ENCODE measurements at regions not wholly inside any gene's neighbourhood (a gene's known extent, or its start where the extent isn't known, plus 50 kb on each side); places are given as distances from the start of the nearest gene placed in this dataset.

GRCh38 chr6:153275997-153276396, 144.9 kb upstream of the RGS17 start:
- Histone ChIP-seq H2BK5ac (ENCODE audit: insufficient read length, low read length) (no peak overlapping the region), H3K23ac (ENCODE audit: insufficient read length, low read depth, low read length) (no peak overlapping the region), H3K18ac (ENCODE audit: insufficient read length, low read depth, low read length) (no peak overlapping the region), H4K91ac (ENCODE audit: insufficient read length, low read depth, low read length) (no peak overlapping the region), H4K5ac (ENCODE audit: insufficient read length, low read depth, low read length) (no peak overlapping the region), H3T11ph (ENCODE audit: low read length) (no peak overlapping the region), H2BK12ac (ENCODE audit: insufficient read length, low read depth, low read length) (no peak overlapping the region), H3K9me3 (ENCODE audit: control insufficient read depth, low read depth, low read length) (no peaks in the 10 kb centered on the region), H2BK120ac (ENCODE audit: low read depth, low read length, poor library complexity, severe bottlenecking) (no peak overlapping the region), H3K79me2 (ENCODE audit: insufficient read depth, low read length) (no peaks in the 10 kb centered on the region), H3K9ac (ENCODE audit: extremely low read depth, insufficient read length, low read length) (no peak overlapping the region), H2BK15ac (ENCODE audit: low read depth, low read length) (no peak overlapping the region), H3K27me3 (ENCODE audit: insufficient read depth, low read length) (no peaks in the 10 kb centered on the region), H4K8ac (replicated peaks; ENCODE audit: insufficient read length, low read depth, low read length) (no peak overlapping the region), H3K4me2 (ENCODE audit: insufficient read depth, insufficient read length, low read length) (no peak overlapping the region), H3K14ac (ENCODE audit: insufficient read depth, low read length) (no peak overlapping the region), H3K27ac (ENCODE audit: insufficient read length, low read depth, low read length) (no peak overlapping the region), H3K4me1 (ENCODE audit: insufficient read depth, low read length) (no peaks in the 10 kb centered on the region), H3K4ac (ENCODE audit: low read depth, low read length) (no peak overlapping the region), H3K56ac (ENCODE audit: insufficient read length, low read depth, low read length) (no peak overlapping the region), H2AK5ac (ENCODE audit: insufficient read length, low read length) (no peak overlapping the region), H2BK20ac (ENCODE audit: low read depth, low read length, poor library complexity, severe bottlenecking) (no peak overlapping the region), H2AFZ (ENCODE audit: low read length) (no peak overlapping the region), H4K20me1 (ENCODE audit: control insufficient read depth, insufficient read depth, insufficient read length) (no peaks in the 10 kb centered on the region), H3K23me2 (ENCODE audit: insufficient read length, low read depth, low read length, poor library complexity, severe bottlenecking) (no peaks in the 10 kb centered on the region), H3K79me1 (ENCODE audit: insufficient read depth, low read depth, low read length, poor library complexity, severe bottlenecking) (no peaks in the 10 kb centered on the region)
- H3K9me3 Mint-ChIP-seq = peaks cover 0 to 4% of the 10 kb centered on the region in 2 experiments; a peak in 1 of 5 replicates
- H3K27ac Mint-ChIP-seq = no peak overlapping the region
- DNase-seq = no peak
- no peaks in the 10 kb centered on the region for H3K27me3 Mint-ChIP-seq (ENCODE audit: low read depth)
- no peak for TF ChIP-seq CTCF (conservative IDR thresholded peaks at IDR 0.05)
- H3K4me3 Mint-ChIP-seq = no peak overlapping the region
- no peaks in the 10 kb centered on the region; a peak in 1 of 4 replicates for H3K4me1 Mint-ChIP-seq
- WGBS (ENCODE audit: extremely low coverage, insufficient read length, low lambda C conversion rate) = no CpG with 5 or more reads among the region's 3 CpGs
- no peaks in the 10 kb centered on the region for H3K36me3 Mint-ChIP-seq (ENCODE audit: insufficient read depth in 1 of 3, low read depth in 3 of 3)
